ENCODE measurements at regions not wholly inside any gene's neighbourhood (a gene's known extent, or its start where the extent isn't known, plus 50 kb on each side); places are given as distances from the start of the nearest gene placed in this dataset.

- TF ChIP-seq ZNF462 (CRISPR knock-in tag; IDR thresholded peaks at IDR 0.05) (no peak), JUNB (IDR thresholded peaks at IDR 0.05; ENCODE audit: unreplicated experiment) (no peak), ZNF114 (CRISPR knock-in tag; IDR thresholded peaks at IDR 0.05) (no peak), CTCF (conservative IDR thresholded peaks at IDR 0.05; ENCODE audit: low read depth in 2 of 2) (no peak), CREB1 (CRISPR knock-in tag; IDR thresholded peaks at IDR 0.05; ENCODE audit: low read depth) (no peak), STAT1 (IDR thresholded peaks at IDR 0.05; ENCODE audit: unreplicated experiment) (no peak), EZH2phosphoT487 (IDR thresholded peaks at IDR 0.05; ENCODE audit: unreplicated experiment) (no peak), EZH2 (IDR thresholded peaks at IDR 0.05; ENCODE audit: low read depth, unreplicated experiment) (no peak), NANOG (IDR thresholded peaks at IDR 0.05; ENCODE audit: borderline replicate concordance) (no peak), ETS1 (IDR thresholded peaks at IDR 0.05) (no peak)
These were observed 171.6 kb downstream of the NKX6-1 start (continued) for GRCh38 chr4:84327526-84327925.

All from GM23338 (cell line).